ENCODE measurements at regions not wholly inside any gene's neighbourhood (a gene's known extent, or its start where the extent isn't known, plus 50 kb on each side); places are given as distances from the start of the nearest gene placed in this dataset.

GRCh38 chr6:155648301-155648700, 192.7 kb upstream of the NOX3 start:
- DNase-seq (ENCODE audit: low read depth in 1 of 2, low spot score in 1 of 2) = no peak
- no peak for TF ChIP-seq REST (IDR thresholded peaks at IDR 0.05; ENCODE audit: insufficient replicate concordance, low read depth)
- TF ChIP-seq SPI1 (IDR thresholded peaks at IDR 0.05; ENCODE audit: borderline replicate concordance, low read depth) = no peak
- no peak overlapping the region for H3K27ac ChIP-seq (replicated peaks)
- no peak overlapping the region for H3K4me3 ChIP-seq (replicated peaks; ENCODE audit: insufficient read depth, low read length)
- no peaks in the 10 kb centered on the region for H3K27me3 ChIP-seq (ENCODE audit: insufficient read depth, poor library complexity, severe bottlenecking)

- Histone ChIP-seq H3K4me3 (replicated peaks; ENCODE audit: insufficient read depth, low read length) (no peak overlapping the region), H3K27ac (replicated peaks) (no peak overlapping the region)
These were observed 191.7 kb upstream of the NOX3 start for GRCh38 chr6:155647354-155647753.

GRCh38 chr6:155646443-155646842, 190.8 kb upstream of the NOX3 start:
- DNase-seq (ENCODE audit: low read depth in 1 of 2, low spot score in 1 of 2) = no peak
- TF ChIP-seq SPI1 (IDR thresholded peaks at IDR 0.05; ENCODE audit: borderline replicate concordance, low read depth) (no peak), POLR2AphosphoS5 (IDR thresholded peaks at IDR 0.05; ENCODE audit: low read depth) (no peak), REST (IDR thresholded peaks at IDR 0.05; ENCODE audit: insufficient replicate concordance, low read depth) (no peak), GABPA (IDR thresholded peaks at IDR 0.05; ENCODE audit: low read depth) (no peak), CTCF (IDR thresholded peaks at IDR 0.05; ENCODE audit: insufficient read depth, low read length) (no peak)
- no peak overlapping the region for H3K4me3 ChIP-seq (replicated peaks; ENCODE audit: insufficient read depth, low read length)
- no peak overlapping the region for H3K27ac ChIP-seq (replicated peaks)
- no peaks in the 10 kb centered on the region for H3K27me3 ChIP-seq (ENCODE audit: insufficient read depth, poor library complexity, severe bottlenecking)

More at GRCh38 chr6:155647354-155647753, 191.7 kb upstream of the NOX3 start:
- TF ChIP-seq POLR2AphosphoS5 (IDR thresholded peaks at IDR 0.05; ENCODE audit: low read depth) = no peak
- H3K27me3 ChIP-seq (ENCODE audit: insufficient read depth, poor library complexity, severe bottlenecking) = no peaks in the 10 kb centered on the region
- no peak for DNase-seq (ENCODE audit: low read depth in 1 of 2, low spot score in 1 of 2)

GRCh38 chr6:155645325-155645724, 189.7 kb upstream of the NOX3 start:
- Histone ChIP-seq H3K27me3 (ENCODE audit: insufficient read depth, poor library complexity, severe bottlenecking) (no peaks in the 10 kb centered on the region), H3K4me3 (replicated peaks; ENCODE audit: insufficient read depth, low read length) (no peak overlapping the region), H3K27ac (replicated peaks) (no peak overlapping the region)
- TF ChIP-seq POLR2AphosphoS5 (IDR thresholded peaks at IDR 0.05; ENCODE audit: low read depth) = no peak
- no peak for TF ChIP-seq SPI1 (IDR thresholded peaks at IDR 0.05; ENCODE audit: borderline replicate concordance, low read depth)
- TF ChIP-seq GABPA (IDR thresholded peaks at IDR 0.05; ENCODE audit: low read depth) = no peak
- TF ChIP-seq REST (IDR thresholded peaks at IDR 0.05; ENCODE audit: insufficient replicate concordance, low read depth) = no peak
- TF ChIP-seq CTCF (IDR thresholded peaks at IDR 0.05; ENCODE audit: insufficient read depth, low read length) = no peak
- no peak for DNase-seq (ENCODE audit: low read depth in 1 of 2, low spot score in 1 of 2)
